IMR-90 (cell line): ENCODE measurements at regions not wholly inside any gene's neighbourhood (a gene's known extent, or its start where the extent isn't known, plus 50 kb on each side); places are given as distances from the start of the nearest gene placed in this dataset.
A peak's percentile ranks its signal among the peaks of the same experiment; 100 is the strongest.

Experiments
- ATAC-seq: fragments of 200-7000 bp; cut with Tn5 transposase; 2 replicates; pipeline ENCODE4 v1.9.1; 2020; ENCODE audit warnings: low read depth, mild to moderate bottlenecking, moderate library complexity
- BruUV-seq: library from RNA; stranded (reverse); fragments of 400-500 nt; replicated peaks from 2 replicates; lab custom pipeline; 2021; lab: Mats Ljungman, UMichigan
- CTCF ChIA-PET: fragments of 300-600 bp; formaldehyde crosslinking; extraction: SDS; loops from one replicate; lab custom pipeline; 2021; ENCODE audit warnings: antibody characterized with exemption; lab: Yijun Ruan, JAX
- POLR2A ChIA-PET: fragments of 300-600 bp; sonication (Branson Sonifier 250); formaldehyde crosslinking; loops from one replicate; lab custom pipeline; 2022; ENCODE audit warnings: antibody characterized with exemption; ENCODE audit not compliant: unreplicated experiment; lab: Charles Lee
- DNase-seq: peaks from one replicate; pipeline ENCODE4 v3.0.0; 2013
- H2AFZ ChIP-seq: replicated peaks from 2 replicates; pipeline ENCODE3; 2013; ENCODE audit warnings: low read length, mild to moderate bottlenecking; ENCODE audit not compliant: poor library complexity
- H2AK5ac ChIP-seq: 2 replicates; pipeline ENCODE4 v1.6.1; 2013; ENCODE audit warnings: low read depth, low read length, inconsistent platforms
- H2AK9ac ChIP-seq: replicated peaks from 2 replicates; pipeline ENCODE3; 2013; ENCODE audit warnings: mild to moderate bottlenecking, low read depth, low read length, moderate library complexity; ENCODE audit not compliant: poor library complexity
- H2BK120ac ChIP-seq: 2 replicates; pipeline ENCODE4 v1.6.1; 2013; ENCODE audit warnings: low read depth, low read length, inconsistent platforms
- H2BK15ac ChIP-seq: 3 replicates; pipeline ENCODE4 v1.6.1; 2013; ENCODE audit warnings: low read depth, low read length, inconsistent platforms
- H2BK20ac ChIP-seq: 2 replicates; pipeline ENCODE4 v1.6.1; 2013; ENCODE audit warnings: low read depth, mild to moderate bottlenecking, inconsistent platforms, low read length, moderate library complexity
- H2BK5ac ChIP-seq: 2 replicates; pipeline ENCODE4 v1.6.1; 2013; ENCODE audit warnings: mild to moderate bottlenecking, low read depth, low read length, inconsistent platforms; ENCODE audit not compliant: poor library complexity, severe bottlenecking
- H3K14ac ChIP-seq: replicated peaks from 2 replicates; pipeline ENCODE4 v1.6.1; 2013; ENCODE audit warnings: low read depth, low read length, inconsistent platforms
- H3K18ac ChIP-seq: 2 replicates; pipeline ENCODE4 v1.6.1; 2013; ENCODE audit warnings: low read depth, low read length, control low read depth
- H3K23ac ChIP-seq: 2 replicates; pipeline ENCODE4 v1.6.1; 2013; ENCODE audit warnings: low read depth, low read length, inconsistent platforms
- H3K27ac ChIP-seq: 2 replicates; pipeline ENCODE4 v1.5.1; 2013; ENCODE audit warnings: mild to moderate bottlenecking, control low read depth, low read length; ENCODE audit not compliant: insufficient read depth
- H3K27me3 ChIP-seq: 2 replicates; pipeline ENCODE4 v1.6.1; 2013; ENCODE audit warnings: low read length; ENCODE audit not compliant: control insufficient read depth, insufficient read depth
- H3K36me3 ChIP-seq: 2 replicates; pipeline ENCODE4 v1.6.1; 2013; ENCODE audit warnings: low read length, mixed read lengths; ENCODE audit not compliant: control insufficient read depth, insufficient read depth
- H3K4ac ChIP-seq: 2 replicates; pipeline ENCODE4 v1.6.1; 2013; ENCODE audit warnings: low read depth, low read length, inconsistent platforms
- H3K4me1 ChIP-seq: 2 replicates; pipeline ENCODE4 v1.6.1; 2013; ENCODE audit warnings: low read length, mixed read lengths; ENCODE audit not compliant: control insufficient read depth, insufficient read depth
- H3K4me2 ChIP-seq: 2 replicates; pipeline ENCODE4 v1.6.1; 2013; ENCODE audit warnings: low read depth, mild to moderate bottlenecking, control low read depth, low read length, moderate library complexity
- H3K4me3 ChIP-seq: 2 replicates; pipeline ENCODE4 v1.5.1; 2013; ENCODE audit warnings: low read depth, mild to moderate bottlenecking, control low read depth, low read length, moderate library complexity; ENCODE audit not compliant: insufficient read depth
- H3K56ac ChIP-seq: 2 replicates; pipeline ENCODE4 v1.6.1; 2013; ENCODE audit warnings: low read length, inconsistent platforms; ENCODE audit not compliant: insufficient read depth; ENCODE audit errors: extremely low read depth
- H3K79me1 ChIP-seq, 2 experiments: 2 replicates each; pipeline ENCODE4 v1.6.1; 2013; ENCODE audit warnings: low read length in 2 of 2, inconsistent platforms in 1 of 2, low read depth in 1 of 2
- H3K9ac ChIP-seq: 2 replicates; pipeline ENCODE4 v1.6.1; 2013; ENCODE audit warnings: low read depth, low read length, control low read depth
- H3K9me1 ChIP-seq: 2 replicates; pipeline ENCODE4 v1.6.1; 2013; ENCODE audit warnings: low read length, inconsistent platforms; ENCODE audit not compliant: insufficient read depth
- H3K9me3 ChIP-seq: 2 replicates; pipeline ENCODE4 v1.6.1; 2013; ENCODE audit warnings: low read length; ENCODE audit not compliant: control insufficient read depth, insufficient read depth
- H4K20me1 ChIP-seq: 2 replicates; pipeline ENCODE4 v1.6.1; 2013; ENCODE audit warnings: low read length, inconsistent platforms; ENCODE audit not compliant: insufficient read depth
- H4K5ac ChIP-seq: 2 replicates; pipeline ENCODE4 v1.6.1; 2013; ENCODE audit warnings: mild to moderate bottlenecking, low read depth, low read length, control low read depth
- H4K8ac ChIP-seq, 2 experiments: 2 replicates each; pipeline ENCODE4 v1.6.1; 2013; ENCODE audit warnings: low read depth in 2 of 2, low read length in 2 of 2, control low read depth in 1 of 2, inconsistent platforms in 1 of 2
- H4K91ac ChIP-seq: 2 replicates; pipeline ENCODE4 v1.6.1; 2013; ENCODE audit warnings: low read depth, low read length, inconsistent platforms; ENCODE audit not compliant: insufficient read depth
- CTCF ChIP-seq: conservative IDR thresholded peaks from 2 replicates; pipeline ENCODE4 v1.5.1; 2012; ENCODE audit warnings: mild to moderate bottlenecking, low read depth, low read length, improper control_type of control experiment
- ELK1 ChIP-seq: fragments of 150-350 bp; IDR thresholded peaks from 2 replicates; pipeline ENCODE4 v1.6.1; 2016; ENCODE audit warnings: low read depth, mild to moderate bottlenecking, low read length, moderate library complexity, borderline replicate concordance
- SMC3 ChIP-seq: fragments of 150-350 bp; IDR thresholded peaks from 2 replicates; pipeline ENCODE4 v1.6.1; 2016; ENCODE audit warnings: low read depth, mild to moderate bottlenecking, antibody characterized with exemption, low read length, moderate library complexity
- WGBS, 2 experiments: methylation state at CpG; one replicate each; pipeline versions ENCODE4 v1.1.5 to v1.1.7; 2013; ENCODE audit warnings: missing lambda C conversion rate in 2 of 2; ENCODE audit not compliant: insufficient read length in 1 of 2; ENCODE audit errors: extremely low coverage in 2 of 2; 5-methylcytosine and 5-hydroxymethylcytosine counted together
- dilution Hi-C: fragments of 300-500 bp; cut with HindIII; formaldehyde crosslinking; loops from one replicate; pipeline ENCODE4 v1.14.3; 2018; ENCODE audit warnings: low sequenced_read_pairs; ENCODE audit not compliant: unreplicated experiment
- in situ Hi-C: fragments of 300-500 bp; cut with MboI; formaldehyde crosslinking; loops from 3 replicates; pipeline ENCODE4 v1.14.3; 2019; ENCODE audit warnings: low sequenced_read_pairs, inconsistent platforms, mixed read lengths
- intact Hi-C: fragments of 100-400 bp; cut with micrococcal nuclease; formaldehyde crosslinking; loops from 2 replicates; pipeline ENCODE4 v1.10.0; 2022

- no peak for TF ChIP-seq SMC3
These were observed 54.0 kb upstream of the ATP12A start (continued) for GRCh38 chr13:24625870-24626849.

GRCh38 chr13:24627090-24627714 lies 53.0 kb upstream of the ATP12A start:
- no peak overlapping the region for H3K4ac ChIP-seq
- in situ Hi-C loops: no loop called here
- no peaks in the 10 kb centered on the region for H3K9me1 ChIP-seq
- H3K27me3 ChIP-seq: no peaks in the 10 kb centered on the region
- no peaks in the 10 kb centered on the region for H4K20me1 ChIP-seq
- H2BK15ac ChIP-seq: no peak overlapping the region
- peaks cover 2% of the 10 kb centered on the region; the same call in 1 of the 2 replicates for H3K4me1 ChIP-seq
- no peak overlapping the region for H4K8ac ChIP-seq
- H3K9me3 ChIP-seq: no peaks in the 10 kb centered on the region
- no peak overlapping the region for H3K18ac ChIP-seq
- BruUV-seq: no TSS peak
- H4K91ac ChIP-seq: no peak overlapping the region
- no peak overlapping the region for H3K4me3 ChIP-seq
- dilution Hi-C loops: no loop called here
- no peak overlapping the region for H2AK9ac ChIP-seq
- no peaks in the 10 kb centered on the region for H3K36me3 ChIP-seq
- ChIA-PET CTCF (interaction anchor here (1.1 kb wide), 1 partner anchor 44 kb away, joined by 3 read pairs; no protein-coding TSS in a partner anchor), POLR2A (no interaction called here)
- no peak overlapping the region for H2AK5ac ChIP-seq
- intact Hi-C loops: no loop called here
- peak; percentile 28; the same call in 1 of the 2 replicates for ATAC-seq
- H3K23ac ChIP-seq: no peak overlapping the region
- WGBS, 2 experiments: 84% methylated on average over 7 of the region's 25 CpGs; no CpG with 5 or more reads in 1 of the 2 experiments
- no peak for TF ChIP-seq ELK1
- peak; percentile 33 for TF ChIP-seq CTCF
- no peak overlapping the region for H2BK120ac ChIP-seq
- no peaks in the 10 kb centered on the region for H3K79me1 ChIP-seq
- H3K14ac ChIP-seq: no peak overlapping the region
- DNase-seq: no peak
- no peak overlapping the region for H2AFZ ChIP-seq
- H3K56ac ChIP-seq: no peak overlapping the region
- H3K27ac ChIP-seq: no peak overlapping the region
- no peak overlapping the region for H2BK5ac ChIP-seq
- no peak overlapping the region for H3K4me2 ChIP-seq
- H3K9ac ChIP-seq: no peak overlapping the region
- H4K5ac ChIP-seq: no peak overlapping the region
- H2BK20ac ChIP-seq: no peak overlapping the region
